ENCODE measurements at regions not wholly inside any gene's neighbourhood (a gene's known extent, or its start where the extent isn't known, plus 50 kb on each side); places are given as distances from the start of the nearest gene placed in this dataset.

GRCh38 chr6:22807818-22808217 is 238.5 kb downstream of the HDGFL1 start:
- no peak for DNase-seq (ENCODE audit: low read depth)
- no peak overlapping the region for H3K4me3 ChIP-seq (ENCODE audit: low read length)
- no peak for TF ChIP-seq CTCF (conservative IDR thresholded peaks at IDR 0.05; ENCODE audit: low read length)

DNA sequence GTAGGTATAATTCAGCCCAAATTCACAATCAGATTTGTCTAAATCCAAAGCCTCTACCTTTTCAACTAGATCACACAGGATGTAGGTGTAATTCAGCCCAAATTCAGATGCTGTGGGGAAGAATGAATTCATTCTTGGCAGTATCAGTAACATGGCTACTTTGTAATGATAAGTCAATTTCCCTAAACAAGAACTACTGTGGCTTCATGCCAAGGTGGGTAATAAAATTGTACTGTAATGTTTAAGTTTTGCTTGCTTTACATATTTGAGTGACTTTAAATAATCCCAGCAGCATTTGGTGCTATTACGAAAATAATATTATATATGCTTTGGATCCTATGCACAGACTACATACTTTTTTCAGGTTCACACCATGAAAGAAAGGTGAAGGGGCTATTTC is 239.1 kb downstream of the HDGFL1 start:
- TF ChIP-seq CTCF (conservative IDR thresholded peaks at IDR 0.05; ENCODE audit: low read length), result no peak
- H3K4me3 ChIP-seq (ENCODE audit: low read length), result no peak overlapping the region
- no peak for DNase-seq (ENCODE audit: low read depth)

- no peak overlapping the region for H3K4me3 ChIP-seq (ENCODE audit: low read length)
- no peak for TF ChIP-seq CTCF (conservative IDR thresholded peaks at IDR 0.05; ENCODE audit: low read length)
- DNase-seq (ENCODE audit: low read depth), result no peak
Measured at GRCh38 chr6:22809370-22809769, 240.0 kb downstream of the HDGFL1 start.

- H3K4me3 ChIP-seq (ENCODE audit: low read length), result no peak overlapping the region
- no peak for TF ChIP-seq CTCF (conservative IDR thresholded peaks at IDR 0.05; ENCODE audit: low read length)
- DNase-seq (ENCODE audit: low read depth), result no peak
Measured at GRCh38 chr6:22819209-22819608, 249.8 kb downstream of the HDGFL1 start.

DNA sequence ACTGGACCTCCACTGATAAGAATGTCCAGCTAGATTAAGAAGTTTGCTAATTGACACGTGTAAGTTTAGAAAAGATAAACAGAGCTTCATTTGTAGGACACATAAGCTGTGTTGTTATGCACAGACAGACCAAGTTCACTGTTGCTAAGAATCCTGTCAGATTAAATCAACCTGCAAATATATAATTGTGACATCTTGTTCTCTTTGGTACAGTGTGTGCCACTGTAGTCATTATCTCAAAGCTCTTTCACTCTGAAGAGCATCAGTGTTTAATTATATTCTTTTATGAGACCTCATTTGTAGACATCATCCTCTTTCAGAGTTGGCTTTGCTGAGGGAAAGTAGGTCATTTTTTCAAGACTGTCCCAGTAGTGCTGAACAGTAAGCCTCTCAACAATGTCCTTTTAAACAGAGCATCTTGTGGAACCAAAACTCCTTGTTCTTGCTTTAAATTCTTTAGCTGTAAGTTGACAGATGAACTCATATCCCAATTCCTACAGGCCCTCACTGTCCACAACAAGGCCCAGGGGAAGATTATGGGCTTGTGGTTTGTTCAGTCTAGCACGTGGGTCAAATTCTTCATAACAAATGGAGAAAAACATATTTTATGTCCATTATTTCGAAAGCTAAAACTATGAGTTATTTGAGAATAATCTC is 252.4 kb downstream of the HDGFL1 start:
- peak; percentile 85 for DNase-seq (ENCODE audit: low read depth)
- no peak for TF ChIP-seq CTCF (conservative IDR thresholded peaks at IDR 0.05; ENCODE audit: low read length)
- H3K4me3 ChIP-seq (ENCODE audit: low read length), result no peak overlapping the region

- H3K4me3 ChIP-seq (ENCODE audit: low read length), result no peak overlapping the region
- DNase-seq (ENCODE audit: low read depth), result peak; percentile 22
- no peak for TF ChIP-seq CTCF (conservative IDR thresholded peaks at IDR 0.05; ENCODE audit: low read length)
Measured at GRCh38 chr6:22825210-22825609, 255.8 kb downstream of the HDGFL1 start.

- DNase-seq (ENCODE audit: low read depth), result peak; percentile 2
- TF ChIP-seq CTCF (conservative IDR thresholded peaks at IDR 0.05; ENCODE audit: low read length), result no peak
- no peak overlapping the region for H3K4me3 ChIP-seq (ENCODE audit: low read length)
Measured at GRCh38 chr6:22826961-22827360, 257.6 kb downstream of the HDGFL1 start.
